Lower leg skin (tissue), 4 donors: ENCODE measurements at regions not wholly inside any gene's neighbourhood (a gene's known extent, or its start where the extent isn't known, plus 50 kb on each side); places are given as distances from the start of the nearest gene placed in this dataset.

Experiments used
- DNase-seq, 2 donors: peaks; one replicate each; pipeline ENCODE4 v3.0.0-alpha.2; 2019; ENCODE audit warnings: low spot score in 2 of 2
- H3K4me3 ChIP-seq: fragments of 200-600 bp; sonication (generic); 2 replicates; pipeline ENCODE4 v1.5.1; 2017; ENCODE audit warnings: mild to moderate bottlenecking, low read depth; ENCODE audit not compliant: poor library complexity, severe bottlenecking
- POLR2A ChIP-seq, 2 donors: fragments of 450-650 bp; IDR thresholded peaks; one replicate each; pipeline ENCODE4 v1.6.1; 2016 to 2017; ENCODE audit warnings: antibody characterized with exemption in 2 of 2, mild to moderate bottlenecking in 1 of 2, moderate library complexity in 1 of 2
- WGBS, 2 donors: methylation state at CpG; one replicate each; pipeline ENCODE4 v1.1.5; 2018; 5-methylcytosine and 5-hydroxymethylcytosine counted together
- intact Hi-C: fragments of 100-400 bp; cut with DNase I; formaldehyde crosslinking; loops from one replicate; pipeline ENCODE4 v1.15.0; 2023; ENCODE audit warnings: low total_unique reads
- TF ChIP-seq, protein P1 (sequence below), 3 donors: fragments of 450-650 bp; IDR thresholded peaks; one replicate each; pipeline ENCODE4 v1.5.1; 2016; ENCODE audit warnings: antibody characterized with exemption in 3 of 3, mild to moderate bottlenecking in 3 of 3, moderate library complexity in 2 of 3

DNA sequence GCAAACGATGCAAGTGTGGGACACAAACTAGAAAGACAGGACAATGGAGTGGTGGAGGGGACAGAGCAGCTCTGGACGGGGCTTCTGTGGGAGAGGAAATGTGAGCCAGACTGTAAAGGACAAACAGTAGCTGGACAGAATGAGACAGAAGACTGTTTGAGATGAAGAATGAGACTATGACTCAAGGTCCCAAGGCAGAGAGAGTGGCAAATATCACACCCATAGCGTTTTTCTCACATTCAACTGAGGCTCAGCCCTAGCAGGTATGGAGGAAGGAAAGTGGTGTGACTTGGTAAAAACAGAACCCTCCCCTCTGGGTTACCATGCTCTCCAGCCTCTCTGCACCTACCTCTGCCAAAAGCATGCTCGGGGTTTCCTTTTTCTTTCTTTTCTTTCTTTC, 96.5 kb downstream of the RPL27A start:
- 30 to 40% methylated on average over 4 of the region's 4 CpGs for WGBS, 2 donors
- TF ChIP-seq POLR2A (IDR thresholded peaks at IDR 0.05) = no peak
- TF ChIP-seq, protein P1, sequence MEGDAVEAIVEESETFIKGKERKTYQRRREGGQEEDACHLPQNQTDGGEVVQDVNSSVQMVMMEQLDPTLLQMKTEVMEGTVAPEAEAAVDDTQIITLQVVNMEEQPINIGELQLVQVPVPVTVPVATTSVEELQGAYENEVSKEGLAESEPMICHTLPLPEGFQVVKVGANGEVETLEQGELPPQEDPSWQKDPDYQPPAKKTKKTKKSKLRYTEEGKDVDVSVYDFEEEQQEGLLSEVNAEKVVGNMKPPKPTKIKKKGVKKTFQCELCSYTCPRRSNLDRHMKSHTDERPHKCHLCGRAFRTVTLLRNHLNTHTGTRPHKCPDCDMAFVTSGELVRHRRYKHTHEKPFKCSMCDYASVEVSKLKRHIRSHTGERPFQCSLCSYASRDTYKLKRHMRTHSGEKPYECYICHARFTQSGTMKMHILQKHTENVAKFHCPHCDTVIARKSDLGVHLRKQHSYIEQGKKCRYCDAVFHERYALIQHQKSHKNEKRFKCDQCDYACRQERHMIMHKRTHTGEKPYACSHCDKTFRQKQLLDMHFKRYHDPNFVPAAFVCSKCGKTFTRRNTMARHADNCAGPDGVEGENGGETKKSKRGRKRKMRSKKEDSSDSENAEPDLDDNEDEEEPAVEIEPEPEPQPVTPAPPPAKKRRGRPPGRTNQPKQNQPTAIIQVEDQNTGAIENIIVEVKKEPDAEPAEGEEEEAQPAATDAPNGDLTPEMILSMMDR (IDR thresholded peaks at IDR 0.05) = no peak
- H3K4me3 ChIP-seq = no peak overlapping the region
- peak in 1 of 2 donors; percentile 73 for DNase-seq
- intact Hi-C loops = no loop called here

DNA sequence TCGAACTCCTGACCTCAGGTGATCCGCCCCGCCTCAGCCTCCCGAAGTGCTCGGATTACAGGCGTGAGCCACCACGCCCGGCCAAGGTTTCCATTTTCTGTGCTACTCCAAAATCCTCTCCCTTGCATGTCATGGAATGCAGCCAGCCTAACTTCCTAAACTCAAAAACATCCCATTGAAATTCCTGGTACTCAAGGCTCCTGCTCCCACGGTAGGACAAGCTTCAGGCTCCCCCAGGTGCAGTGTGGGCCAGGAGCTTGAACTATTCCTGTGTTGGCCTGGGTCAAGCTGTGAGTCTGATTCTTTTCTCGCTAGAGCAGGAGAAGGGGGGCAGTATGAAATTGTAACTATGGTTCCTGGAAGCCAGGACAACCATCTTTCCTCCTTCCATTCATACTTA, 97.1 kb downstream of the RPL27A start:
- H3K4me3 ChIP-seq = no peak overlapping the region
- intact Hi-C loops = no loop called here
- DNase-seq = no peak
- 80 to 88% methylated on average over 10 of the region's 10 CpGs for WGBS, 2 donors
- TF ChIP-seq POLR2A (IDR thresholded peaks at IDR 0.05) = no peak
- TF ChIP-seq, protein P1 (IDR thresholded peaks at IDR 0.05) = no peak

DNA sequence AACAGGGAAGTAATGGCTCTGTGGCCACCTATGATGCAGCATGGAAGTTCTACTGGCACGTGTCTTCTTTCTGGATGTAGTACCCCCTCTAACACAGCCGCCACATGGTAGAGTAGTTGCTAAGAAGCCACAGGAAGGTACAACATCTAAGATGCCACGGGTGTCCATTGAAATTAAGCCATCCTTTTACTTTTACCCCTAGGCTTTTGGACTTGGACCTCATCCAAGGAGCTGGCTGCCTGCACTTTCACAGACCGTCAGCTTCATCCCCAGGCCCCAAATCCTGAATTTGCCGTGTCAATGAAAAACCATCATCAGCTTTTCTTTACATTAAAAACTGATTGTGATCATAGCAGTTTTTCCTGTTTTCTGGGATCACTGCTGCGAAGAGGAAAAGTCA, 102.4 kb downstream of the RPL27A start:
- WGBS, 2 donors = 62 to 67% methylated on average over 6 of the region's 6 CpGs
- intact Hi-C loops = no loop called here

DNA sequence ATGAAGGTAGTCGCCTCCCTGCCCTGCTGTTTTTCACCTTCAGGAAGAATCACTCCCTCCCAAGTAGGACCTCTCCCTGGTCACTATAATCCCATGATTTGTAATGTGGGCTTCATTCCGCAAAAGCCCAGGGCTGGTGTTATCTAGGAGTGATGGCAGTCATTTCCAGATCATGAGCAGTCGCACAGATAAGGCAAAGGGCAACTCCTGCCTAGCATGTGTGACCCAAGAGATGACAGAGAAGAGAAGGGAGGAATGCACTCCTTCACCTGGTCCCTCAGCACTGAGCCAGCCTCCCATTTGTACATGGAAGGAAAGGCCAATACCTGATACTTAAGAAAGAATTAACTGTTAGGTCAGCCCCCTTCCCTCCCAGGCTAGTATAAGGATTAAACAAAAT, 102.9 kb downstream of the RPL27A start:
- no peak for TF ChIP-seq POLR2A (IDR thresholded peaks at IDR 0.05)
- TF ChIP-seq, protein P1 (IDR thresholded peaks at IDR 0.05) = no peak
- no peak for DNase-seq
- H3K4me3 ChIP-seq = no peak overlapping the region
- 92 to 99% methylated on average over 3 of the region's 3 CpGs for WGBS, 2 donors
- intact Hi-C loops = no loop called here

More for the DNA sequence above, 102.4 kb downstream of the RPL27A start:
- no peak overlapping the region for H3K4me3 ChIP-seq
- no peak for TF ChIP-seq POLR2A (IDR thresholded peaks at IDR 0.05)
- TF ChIP-seq, protein P1 (IDR thresholded peaks at IDR 0.05) = no peak
- DNase-seq = no peak

DNA sequence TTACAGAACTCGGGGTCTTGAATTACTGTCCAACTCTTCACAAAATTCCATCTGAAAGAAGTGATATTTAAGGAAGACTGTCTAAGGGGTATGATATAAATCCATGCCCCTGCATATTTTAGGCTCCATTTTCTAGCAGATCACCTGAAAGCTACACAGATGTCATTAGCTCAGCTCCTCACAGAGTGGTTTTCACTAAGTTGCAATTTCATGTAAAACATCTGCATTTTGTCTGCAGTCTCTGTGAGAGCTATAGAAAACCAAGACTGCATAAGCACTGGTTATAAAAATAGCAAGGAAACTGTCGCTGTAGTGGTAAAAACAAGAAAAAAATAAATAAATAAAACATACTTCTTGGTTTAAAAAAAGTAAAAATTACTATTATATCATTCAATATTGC, 103.4 kb downstream of the RPL27A start:
- 86 to 88% methylated on average over 2 of the region's 2 CpGs for WGBS, 2 donors
- no peak for TF ChIP-seq POLR2A (IDR thresholded peaks at IDR 0.05)
- TF ChIP-seq, protein P1 (IDR thresholded peaks at IDR 0.05) = no peak
- H3K4me3 ChIP-seq = no peak overlapping the region
- intact Hi-C loops = no loop called here
- no peak for DNase-seq

DNA sequence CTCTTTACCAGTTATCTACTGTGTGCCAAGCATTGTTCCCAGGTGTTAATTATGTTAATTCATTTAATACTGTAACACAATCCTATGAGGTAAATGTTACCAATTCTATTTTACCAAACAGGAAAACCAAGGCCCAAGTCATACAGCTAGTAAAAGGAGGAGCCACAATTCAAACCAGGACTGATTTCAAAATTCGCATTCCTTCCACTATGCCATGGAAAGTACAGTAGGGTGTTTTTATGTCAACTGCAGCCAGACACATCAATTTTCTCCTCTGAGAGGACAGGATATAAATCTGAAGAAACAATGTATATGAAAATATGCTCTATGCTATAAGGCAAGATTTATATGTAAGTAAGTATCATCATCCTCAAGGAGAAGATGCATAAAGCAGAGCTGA, 104.3 kb downstream of the RPL27A start:
- no peak overlapping the region for H3K4me3 ChIP-seq
- intact Hi-C loops = no loop called here
- TF ChIP-seq, protein P1 (IDR thresholded peaks at IDR 0.05) = no peak
- no peak for TF ChIP-seq POLR2A (IDR thresholded peaks at IDR 0.05)
- no peak for DNase-seq
- WGBS, 2 donors = 72 to 75% methylated on average over 1 of the region's 1 CpG
